SK-N-SH (cell line): ENCODE measurements at regions not wholly inside any gene's neighbourhood (a gene's known extent, or its start where the extent isn't known, plus 50 kb on each side); places are given as distances from the start of the nearest gene placed in this dataset.

Experiments
- CTCF ChIA-PET: fragments of 300-600, 350-600 bp; formaldehyde crosslinking; extraction: SDS; loops from one replicate; lab custom pipeline; 2021; lab: Yijun Ruan, JAX
- POLR2A ChIA-PET: fragments of 350-600 bp; sonication (Branson Sonifier 250); formaldehyde crosslinking; extraction: SDS; loops from one replicate; lab custom pipeline; 2020; ENCODE audit warnings: antibody characterized with exemption, inconsistent platforms; lab: Yijun Ruan, JAX
- DNase-seq: peaks from one replicate; pipeline ENCODE4 v3.0.0; 2012
- H2AFZ ChIP-seq: fragments of 200-600 bp; sonication (generic); 2 replicates; pipeline ENCODE4 v1.8.1; 2016; ENCODE audit warnings: antibody characterized with exemption, mild to moderate bottlenecking, low read depth
- H3F3A ChIP-seq: fragments of 200-600 bp; sonication (generic); replicated peaks from 2 replicates; pipeline ENCODE3; 2016; ENCODE audit warnings: antibody characterized with exemption, mild to moderate bottlenecking; ENCODE audit not compliant: insufficient read depth
- H3K27ac ChIP-seq, 2 experiments: fragments of 200-500 bp in 1 of 2; fragments of 200-600 bp in 1 of 2; sonication (Bioruptor generic) in 1 of 2; sonication (generic), shearing (Covaris generic) in 1 of 2; 2 replicates each; pipeline versions ENCODE4 v1.5.1 to v1.6.1; 2014 to 2016; ENCODE audit warnings: low read depth in 2 of 2, inconsistent platforms in 1 of 2, low read length in 1 of 2, mild to moderate bottlenecking in 1 of 2, mixed read lengths in 1 of 2
- H3K27me3 ChIP-seq: fragments of 200-600 bp; sonication (generic), shearing (Covaris generic); 2 replicates; pipeline ENCODE4 v1.6.1; 2016; ENCODE audit warnings: mixed run types; ENCODE audit not compliant: insufficient read depth
- H3K36me3 ChIP-seq, 2 experiments: fragments of 200-500 bp in 1 of 2; fragments of 200-600 bp in 1 of 2; sonication (Bioruptor generic) in 1 of 2; sonication (generic) in 1 of 2; replicated peaks in 1 of 2; 2 replicates each; pipeline versions ENCODE3 to v1.5.1; 2014 to 2016; ENCODE audit warnings: low read length in 1 of 2, mild to moderate bottlenecking in 1 of 2; ENCODE audit not compliant: insufficient read depth in 2 of 2, control insufficient read depth in 1 of 2
- H3K4me1 ChIP-seq, 2 experiments: fragments of 200-500 bp in 1 of 2; fragments of 200-600 bp in 1 of 2; sonication (Bioruptor generic) in 1 of 2; sonication (generic), shearing (Covaris generic) in 1 of 2; 2 replicates each; pipeline versions ENCODE4 v1.5.1 to v1.6.1; 2014 to 2016; ENCODE audit warnings: low read depth in 1 of 2, low read length in 1 of 2, mixed run types in 1 of 2; ENCODE audit not compliant: insufficient read depth in 2 of 2, control insufficient read depth in 1 of 2
- H3K4me2 ChIP-seq: fragments of 200-600 bp; sonication (generic), shearing (Covaris generic); 2 replicates; pipeline ENCODE4 v1.6.1; 2017; ENCODE audit warnings: mixed run types
- H3K4me3 ChIP-seq, 2 experiments: fragments of 200-500 bp in 1 of 2; fragments of 200-600 bp in 1 of 2; sonication (Bioruptor generic) in 1 of 2; sonication (generic), shearing (Covaris generic) in 1 of 2; 2 replicates each; pipeline versions ENCODE4 v1.5.1 to v1.8.1; 2014 to 2016; ENCODE audit warnings: low read depth in 2 of 2, inconsistent platforms in 1 of 2, low read length in 1 of 2, mild to moderate bottlenecking in 1 of 2, mixed read lengths in 1 of 2, moderate library complexity in 1 of 2
- H3K79me2 ChIP-seq: fragments of 200-600 bp; sonication (generic); 2 replicates; pipeline ENCODE4 v1.8.1; 2017; ENCODE audit warnings: mild to moderate bottlenecking; ENCODE audit not compliant: insufficient read depth
- H3K9ac ChIP-seq: fragments of 200-600 bp; sonication (generic); 2 replicates; pipeline ENCODE4 v1.6.1; 2017; ENCODE audit warnings: mixed run types
- H3K9me2 ChIP-seq: fragments of 200-600 bp; sonication (generic); 2 replicates; pipeline ENCODE4 v1.6.1; 2017; ENCODE audit warnings: mixed run types
- H3K9me3 ChIP-seq: fragments of 200-600 bp; sonication (generic); 2 replicates; pipeline ENCODE4 v1.6.1; 2017; ENCODE audit warnings: mixed run types, mild to moderate bottlenecking, moderate library complexity
- H4K20me1 ChIP-seq: fragments of 200-600 bp; sonication (generic); 2 replicates; pipeline ENCODE4 v1.6.1; 2017; ENCODE audit warnings: mild to moderate bottlenecking, mixed run types; ENCODE audit not compliant: insufficient read depth
- CHD2 ChIP-seq: fragments of 150-350 bp; IDR thresholded peaks from 2 replicates; pipeline ENCODE4 v1.6.1; 2018; ENCODE audit warnings: low read length; ENCODE audit not compliant: partially characterized antibody
- CTCF ChIP-seq: fragments of 200-600 bp; sonication (generic); IDR thresholded peaks from 2 replicates; pipeline ENCODE4 v1.6.1; 2017; ENCODE audit warnings: antibody characterized with exemption, mild to moderate bottlenecking, moderate library complexity
- ELF1 ChIP-seq: IDR thresholded peaks from 2 replicates; pipeline ENCODE4 v1.4.0; 2012
- EP300 ChIP-seq, 2 experiments: IDR thresholded peaks; 2 replicates each; pipeline versions ENCODE4 v1.4.0 to v1.6.1; 2012; ENCODE audit warnings: borderline replicate concordance in 1 of 2, low read depth in 1 of 2, low read length in 1 of 2
- FOXJ3 ChIP-seq: sonication (generic); formaldehyde crosslinking; IDR thresholded peaks from 2 replicates; pipeline ENCODE4 v1.5.1; 2020; ENCODE audit warnings: mild to moderate bottlenecking, missing genetic modification reagents
- FOXM1 ChIP-seq: IDR thresholded peaks from 2 replicates; pipeline ENCODE4 v1.4.0; 2012; ENCODE audit warnings: low read depth, mild to moderate bottlenecking
- GATA2 ChIP-seq: sonication (generic); formaldehyde crosslinking; IDR thresholded peaks from 2 replicates; pipeline ENCODE4 v1.5.0; 2020; ENCODE audit warnings: mild to moderate bottlenecking, missing genetic modification reagents
- IRF3 ChIP-seq: fragments of 150-350 bp; IDR thresholded peaks from 2 replicates; pipeline ENCODE4 v1.6.1; 2016; ENCODE audit warnings: mild to moderate bottlenecking, low read depth, low read length
- JUND ChIP-seq: IDR thresholded peaks from 2 replicates; pipeline ENCODE4 v1.4.0; 2012
- MAX ChIP-seq: IDR thresholded peaks from 2 replicates; pipeline ENCODE4 v1.4.0; 2012; ENCODE audit warnings: low read depth
- MEF2A ChIP-seq: IDR thresholded peaks from 2 replicates; pipeline ENCODE4 v1.4.0; 2012; ENCODE audit warnings: low read depth, borderline replicate concordance
- NFIC ChIP-seq: IDR thresholded peaks from 2 replicates; pipeline ENCODE4 v1.4.0; 2012; ENCODE audit warnings: borderline replicate concordance
- PBX3 ChIP-seq: IDR thresholded peaks from 2 replicates; pipeline ENCODE4; 2012
- POLR2AphosphoS5 ChIP-seq: IDR thresholded peaks from 2 replicates; pipeline ENCODE4 v1.6.1; 2012; ENCODE audit warnings: low read depth, low read length
- RAD21 ChIP-seq: IDR thresholded peaks from 2 replicates; pipeline ENCODE4 v1.6.1; 2012; ENCODE audit warnings: mild to moderate bottlenecking, low read length
- RCOR1 ChIP-seq: fragments of 150-350 bp; IDR thresholded peaks from 2 replicates; pipeline ENCODE4 v1.6.1; 2017; ENCODE audit warnings: antibody characterized with exemption, low read length
- REST ChIP-seq: IDR thresholded peaks from 2 replicates; pipeline ENCODE4 v1.6.1; 2012; ENCODE audit warnings: mild to moderate bottlenecking, low read depth, low read length, moderate library complexity
- RFX5 ChIP-seq: IDR thresholded peaks from 2 replicates; pipeline ENCODE4 v1.6.1; 2012; ENCODE audit warnings: mild to moderate bottlenecking, improper control_type of control experiment, low read length
- TAF1 ChIP-seq: IDR thresholded peaks from 2 replicates; pipeline ENCODE4 v1.6.1; 2012; ENCODE audit warnings: low read depth, mild to moderate bottlenecking, low read length, moderate library complexity, borderline replicate concordance
- TEAD4 ChIP-seq: IDR thresholded peaks from 2 replicates; pipeline ENCODE4 v1.4.0; 2012; ENCODE audit warnings: mild to moderate bottlenecking, borderline replicate concordance; ENCODE audit not compliant: insufficient read depth
- USF1 ChIP-seq: IDR thresholded peaks from 2 replicates; pipeline ENCODE4 v1.4.0; 2012; ENCODE audit warnings: low read depth, borderline replicate concordance
- WGBS: methylation state at CpG from one replicate; pipeline ENCODE4 v1.1.6; 2017; ENCODE audit warnings: low lambda C conversion rate; 5-methylcytosine and 5-hydroxymethylcytosine counted together

GRCh38 chr5:124884114-124884513, 137.7 kb upstream of the ZNF608 start:
- Histone ChIP-seq H3K4me3 (no peak overlapping the region), H3F3A (peaks cover 2% of the 10 kb centered on the region), H3K4me1 (peaks cover 3 to 12% of the 10 kb centered on the region in 2 experiments), H3K9me3 (no peaks in the 10 kb centered on the region), H3K9me2 (no peaks in the 10 kb centered on the region), H3K27ac (no peak overlapping the region), H3K27me3 (no peaks in the 10 kb centered on the region), H2AFZ (no peak overlapping the region), H3K9ac (no peak overlapping the region), H3K4me2 (no peak overlapping the region), H3K36me3 (no peaks in the 10 kb centered on the region), H3K79me2 (no peaks in the 10 kb centered on the region), H4K20me1 (no peaks in the 10 kb centered on the region)
- TF ChIP-seq IRF3 = no peak
- TF ChIP-seq RAD21 = no peak
- TF ChIP-seq TEAD4 = no peak
- TF ChIP-seq ELF1 = no peak
- no peak for TF ChIP-seq NFIC
- ChIA-PET POLR2A (no interaction called here), CTCF (no interaction called here)
- WGBS = 85% methylated on average over 6 of the region's 6 CpGs
- no peak for DNase-seq

GRCh38 chr5:124885490-124885889, 139.1 kb upstream of the ZNF608 start:
- Histone ChIP-seq H2AFZ (no peak overlapping the region), H3K9me2 (no peaks in the 10 kb centered on the region), H3K4me3 (no peak overlapping the region), H3K4me2 (no peak overlapping the region), H3K79me2 (no peaks in the 10 kb centered on the region), H3F3A (peaks cover 15% of the 10 kb centered on the region), H4K20me1 (no peaks in the 10 kb centered on the region), H3K27me3 (no peaks in the 10 kb centered on the region), H3K36me3 (no peaks in the 10 kb centered on the region), H3K9ac (no peak overlapping the region), H3K27ac (no peak overlapping the region), H3K4me1 (peaks cover 3 to 15% of the 10 kb centered on the region in 2 experiments), H3K9me3 (no peaks in the 10 kb centered on the region)
- ChIA-PET CTCF (no interaction called here), POLR2A (no interaction called here)
- DNase-seq = no peak
- WGBS = 89% methylated on average over 2 of the region's 2 CpGs
- TF ChIP-seq TAF1 = no peak
- no peak for TF ChIP-seq REST
- TF ChIP-seq CHD2 = no peak
- no peak for TF ChIP-seq USF1
- no peak for TF ChIP-seq POLR2AphosphoS5
- TF ChIP-seq NFIC = no peak
- TF ChIP-seq MAX = no peak
- no peak for TF ChIP-seq JUND
- no peak for TF ChIP-seq GATA2 (CRISPR knock-in tag)
- no peak for TF ChIP-seq CTCF
- no peak for TF ChIP-seq EP300 (IDR thresholded peaks at IDR 0.05; ENCODE audit: borderline replicate concordance in 1 of 2, low read depth in 1 of 2, low read length in 1 of 2)
- TF ChIP-seq FOXM1 = no peak
- TF ChIP-seq RFX5 = no peak
- no peak for TF ChIP-seq FOXJ3 (CRISPR knock-in tag)
- no peak for TF ChIP-seq ELF1
- TF ChIP-seq PBX3 = no peak
- TF ChIP-seq MEF2A = no peak
- no peak for TF ChIP-seq RCOR1
